H9 (cell line): ENCODE measurements at regions not wholly inside any gene's neighbourhood (a gene's known extent, or its start where the extent isn't known, plus 50 kb on each side); places are given as distances from the start of the nearest gene placed in this dataset.

ENCODE experiments used
- DNase-seq: peaks from one replicate; pipeline ENCODE4 v3.0.0-alpha.2; 2017
- H2AFZ ChIP-seq: one replicate; pipeline ENCODE4 v1.6.1; 2013; ENCODE audit warnings: mild to moderate bottlenecking, low read length, control low read depth, moderate library complexity
- H2AK5ac ChIP-seq: 2 replicates; pipeline ENCODE4 v1.6.1; 2013; ENCODE audit warnings: low read length, control low read depth, mixed read lengths; ENCODE audit not compliant: insufficient read length
- H2BK120ac ChIP-seq: one replicate; pipeline ENCODE4 v1.6.1; 2013; ENCODE audit warnings: low read depth, mild to moderate bottlenecking, low read length, control low read depth, inconsistent platforms; ENCODE audit not compliant: poor library complexity, severe bottlenecking
- H2BK12ac ChIP-seq: 2 replicates; pipeline ENCODE4 v1.6.1; 2013; ENCODE audit warnings: low read length, control low read depth, mixed read lengths, low read depth; ENCODE audit not compliant: insufficient read length
- H2BK15ac ChIP-seq: 2 replicates; pipeline ENCODE4 v1.6.1; 2013; ENCODE audit warnings: low read depth, low read length, control low read depth
- H2BK20ac ChIP-seq: one replicate; pipeline ENCODE4 v1.6.1; 2013; ENCODE audit warnings: low read depth, mild to moderate bottlenecking, low read length, control low read depth, inconsistent platforms; ENCODE audit not compliant: poor library complexity, severe bottlenecking
- H2BK5ac ChIP-seq: 2 replicates; pipeline ENCODE4 v1.6.1; 2013; ENCODE audit warnings: low read length, control low read depth, mixed read lengths; ENCODE audit not compliant: insufficient read length
- H3K14ac ChIP-seq: 2 replicates; pipeline ENCODE4 v1.6.1; 2013; ENCODE audit warnings: low read length, control low read depth; ENCODE audit not compliant: insufficient read depth
- H3K18ac ChIP-seq: 2 replicates; pipeline ENCODE4 v1.6.1; 2013; ENCODE audit warnings: low read depth, mild to moderate bottlenecking, mixed read lengths, low read length, control low read depth; ENCODE audit not compliant: insufficient read length
- H3K23ac ChIP-seq: 2 replicates; pipeline ENCODE4 v1.6.1; 2013; ENCODE audit warnings: low read length, control low read depth, mixed read lengths, low read depth; ENCODE audit not compliant: insufficient read length
- H3K23me2 ChIP-seq: 2 replicates; pipeline ENCODE4 v1.6.1; 2013; ENCODE audit warnings: low read depth, mild to moderate bottlenecking, mixed read lengths, low read length, control low read depth; ENCODE audit not compliant: insufficient read length, poor library complexity, severe bottlenecking
- H3K27ac ChIP-seq: 2 replicates; pipeline ENCODE4 v1.5.1; 2013; ENCODE audit warnings: low read length, control low read depth, mixed read lengths, low read depth; ENCODE audit not compliant: insufficient read length
- H3K27me3 ChIP-seq: 2 replicates; pipeline ENCODE4 v1.6.1; 2013; ENCODE audit warnings: low read length, control low read depth, inconsistent platforms; ENCODE audit not compliant: insufficient read depth
- H3K4ac ChIP-seq: 2 replicates; pipeline ENCODE4 v1.6.1; 2013; ENCODE audit warnings: low read depth, mild to moderate bottlenecking, control low read depth, inconsistent platforms, low read length, moderate library complexity
- H3K4me1 ChIP-seq: 2 replicates; pipeline ENCODE4 v1.6.1; 2013; ENCODE audit warnings: low read length, control low read depth, inconsistent platforms; ENCODE audit not compliant: insufficient read depth
- H3K4me2 ChIP-seq: 2 replicates; pipeline ENCODE4 v1.6.1; 2013; ENCODE audit warnings: low read length, control low read depth, mixed read lengths; ENCODE audit not compliant: insufficient read length, insufficient read depth
- H3K56ac ChIP-seq: 2 replicates; pipeline ENCODE4 v1.6.1; 2013; ENCODE audit warnings: low read depth, mild to moderate bottlenecking, mixed read lengths, low read length, control low read depth; ENCODE audit not compliant: insufficient read length
- H3K79me1 ChIP-seq: 2 replicates; pipeline ENCODE4 v1.6.1; 2013; ENCODE audit warnings: low read depth, mild to moderate bottlenecking, moderate library complexity, low read length, control low read depth, inconsistent platforms; ENCODE audit not compliant: insufficient read depth, poor library complexity, severe bottlenecking
- H3K79me2 ChIP-seq: 2 replicates; pipeline ENCODE4 v1.6.1; 2013; ENCODE audit warnings: low read length, control low read depth, inconsistent platforms; ENCODE audit not compliant: insufficient read depth
- H3K9ac ChIP-seq: 2 replicates; pipeline ENCODE4 v1.6.1; 2013; ENCODE audit warnings: low read length, control low read depth, mixed read lengths; ENCODE audit not compliant: insufficient read length; ENCODE audit errors: extremely low read depth
- H3K9me3 ChIP-seq: one replicate; pipeline ENCODE4 v1.6.1; 2013; ENCODE audit warnings: low read depth, low read length, inconsistent platforms; ENCODE audit not compliant: control insufficient read depth
- H3T11ph ChIP-seq: one replicate; pipeline ENCODE4 v1.6.1; 2013; ENCODE audit warnings: mild to moderate bottlenecking, low read length, control low read depth, inconsistent platforms
- H4K20me1 ChIP-seq: one replicate; pipeline ENCODE4 v1.6.1; 2013; ENCODE audit not compliant: control insufficient read depth, insufficient read length, insufficient read depth
- H4K5ac ChIP-seq: 2 replicates; pipeline ENCODE4 v1.6.1; 2013; ENCODE audit warnings: low read depth, mild to moderate bottlenecking, mixed read lengths, low read length, control low read depth; ENCODE audit not compliant: insufficient read length
- H4K8ac ChIP-seq: replicated peaks from 2 replicates; pipeline ENCODE4 v1.6.1; 2013; ENCODE audit warnings: low read length, control low read depth, mixed read lengths, low read depth; ENCODE audit not compliant: insufficient read length
- H4K91ac ChIP-seq: 2 replicates; pipeline ENCODE4 v1.6.1; 2013; ENCODE audit warnings: low read depth, mild to moderate bottlenecking, moderate library complexity, mixed read lengths, low read length, control low read depth; ENCODE audit not compliant: insufficient read length
- H3K27ac Mint-ChIP-seq, 3 experiments: 2 replicates in 2 of 3; 3 replicates in 1 of 3; pipeline ENCODE4 v1.8.0; 2020 to 2021; ENCODE audit warnings: mixed read lengths in 3 of 3, mild to moderate bottlenecking in 1 of 3, moderate library complexity in 1 of 3
- H3K27me3 Mint-ChIP-seq: 2 replicates; pipeline ENCODE4 v1.8.0; 2021; ENCODE audit warnings: low read depth, mild to moderate bottlenecking, moderate library complexity, mixed read lengths
- H3K36me3 Mint-ChIP-seq, 3 experiments: 2 replicates in 2 of 3; 3 replicates in 1 of 3; pipeline ENCODE4 v1.8.0; 2020 to 2021; ENCODE audit warnings: low read depth in 3 of 3, mixed read lengths in 3 of 3; ENCODE audit not compliant: insufficient read depth in 1 of 3
- H3K4me1 Mint-ChIP-seq, 2 experiments: 2 replicates each; pipeline ENCODE4 v1.8.0; 2020; ENCODE audit warnings: mixed read lengths in 2 of 2
- H3K4me3 Mint-ChIP-seq, 2 experiments: 2 replicates in 1 of 2; 3 replicates in 1 of 2; pipeline ENCODE4 v1.8.0; 2020 to 2021; ENCODE audit warnings: mild to moderate bottlenecking in 2 of 2, mixed read lengths in 2 of 2, moderate library complexity in 1 of 2
- H3K9me3 Mint-ChIP-seq, 2 experiments: 2 replicates in 1 of 2; 3 replicates in 1 of 2; pipeline ENCODE4 v1.8.0; 2020; ENCODE audit warnings: mild to moderate bottlenecking in 2 of 2, mixed read lengths in 2 of 2, moderate library complexity in 1 of 2
- CTCF ChIP-seq: fragments of 200-600 bp; sonication (generic); conservative IDR thresholded peaks from 3 replicates; pipeline ENCODE4 v1.8.0; 2021; ENCODE audit warnings: antibody characterized with exemption, mild to moderate bottlenecking
- WGBS: extraction: QIAGEN DNeasy Blood & Tissue Kit; methylation state at CpG from one replicate; pipeline ENCODE4 v1.1.7; 2013; ENCODE audit warnings: missing lambda C conversion rate, low lambda C conversion rate, mixed read lengths; ENCODE audit not compliant: insufficient read length; ENCODE audit errors: extremely low coverage; 5-methylcytosine and 5-hydroxymethylcytosine counted together

DNA sequence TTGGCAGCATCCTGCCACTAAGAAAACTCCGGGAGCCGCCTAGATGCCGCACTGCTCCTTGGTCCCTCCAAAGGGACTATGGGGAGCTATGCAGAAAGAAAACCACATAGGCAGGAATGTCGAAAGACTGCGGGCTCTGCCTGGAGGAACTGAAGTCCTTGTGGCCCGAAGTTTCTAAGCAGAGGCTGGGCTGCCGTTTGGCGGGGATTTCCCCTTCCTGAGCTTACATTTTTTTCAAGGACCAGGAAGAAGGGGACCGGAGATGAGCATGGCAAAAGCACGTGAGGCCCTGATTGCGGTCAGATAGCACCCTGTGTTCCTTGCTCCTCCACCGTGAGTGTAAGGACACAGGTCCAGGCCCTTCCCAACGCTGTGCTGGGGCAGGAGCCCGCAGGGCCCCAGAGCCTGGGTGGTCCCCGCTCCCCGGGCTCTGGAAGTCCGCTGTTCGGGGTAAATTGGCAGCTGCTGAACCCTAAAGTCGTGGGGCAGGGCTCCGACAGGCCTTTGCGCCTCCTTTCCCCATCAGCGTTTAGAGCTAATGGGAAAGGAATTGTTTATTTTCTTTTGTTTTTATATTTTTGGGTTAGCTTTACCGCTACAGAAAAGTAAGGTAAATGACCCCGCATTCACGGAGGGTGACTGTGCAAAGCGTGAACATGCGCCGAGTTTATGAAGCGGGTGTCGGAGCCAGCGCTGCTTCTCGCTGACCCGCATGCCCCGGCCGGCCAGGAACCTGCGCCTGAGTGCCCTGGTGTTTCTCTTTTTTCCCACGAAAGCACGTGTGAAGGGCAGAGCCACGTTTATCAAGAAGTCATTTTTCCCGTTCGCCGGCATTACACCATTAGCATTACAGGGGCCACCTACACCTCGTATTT lies 356.5 kb upstream of the ZNF32 start:
- no peak overlapping the region for H3K4me3 Mint-ChIP-seq

More for the DNA sequence above, 356.5 kb upstream of the ZNF32 start:
- Histone ChIP-seq H3K4me1 (no peaks in the 10 kb centered on the region), H2AK5ac (no peak overlapping the region), H3K56ac (no peak overlapping the region), H4K8ac (no peak overlapping the region), H2BK120ac (no peak overlapping the region), H3K23me2 (no peaks in the 10 kb centered on the region), H3K9ac (no peak overlapping the region), H3K27ac (no peak overlapping the region), H3K4ac (no peak overlapping the region), H2BK5ac (no peak overlapping the region), H2AFZ (no peak overlapping the region), H3K79me2 (no peaks in the 10 kb centered on the region), H3K18ac (no peak overlapping the region), H4K91ac (no peak overlapping the region), H2BK15ac (no peak overlapping the region), H4K5ac (no peak overlapping the region), H3K14ac (no peak overlapping the region), H2BK12ac (no peak overlapping the region), H3K23ac (no peak overlapping the region), H4K20me1 (no peaks in the 10 kb centered on the region), H3K9me3 (no peaks in the 10 kb centered on the region), H3K27me3 (no peaks in the 10 kb centered on the region), H3K4me2 (no peak overlapping the region), H3K79me1 (no peaks in the 10 kb centered on the region), H2BK20ac (no peak overlapping the region), H3T11ph (no peak overlapping the region)
- no peaks in the 10 kb centered on the region for H3K4me1 Mint-ChIP-seq
- H3K27ac Mint-ChIP-seq: peak overlapping the region in 1 of 3 experiments; percentile 48; a peak in 2 of 7 replicates
- no peak for DNase-seq
- H3K36me3 Mint-ChIP-seq: no peaks in the 10 kb centered on the region; a peak in 2 of 7 replicates
- TF ChIP-seq CTCF: no peak
- H3K9me3 Mint-ChIP-seq: no peaks in the 10 kb centered on the region
- no CpG with 5 or more reads among the region's 43 CpGs for WGBS
- peaks cover 3% of the 10 kb centered on the region; the same call in 1 of the 2 replicates for H3K27me3 Mint-ChIP-seq
